GM19452 (cell line): ENCODE measurements at regions not wholly inside any gene's neighbourhood (a gene's known extent, or its start where the extent isn't known, plus 50 kb on each side); places are given as distances from the start of the nearest gene placed in this dataset.
"Not testable (repeated sequence)": the region's sequence is repeated elsewhere in the genome, so short reads cannot be mapped to it uniquely, and the experiment has no call there.

ENCODE experiments used
- ATAC-seq: cut with Tn5 transposase; IDR thresholded peaks from one replicate; pipeline ENCODE4 v1.9.1; 2021; ENCODE audit not compliant: unreplicated experiment

DNA sequence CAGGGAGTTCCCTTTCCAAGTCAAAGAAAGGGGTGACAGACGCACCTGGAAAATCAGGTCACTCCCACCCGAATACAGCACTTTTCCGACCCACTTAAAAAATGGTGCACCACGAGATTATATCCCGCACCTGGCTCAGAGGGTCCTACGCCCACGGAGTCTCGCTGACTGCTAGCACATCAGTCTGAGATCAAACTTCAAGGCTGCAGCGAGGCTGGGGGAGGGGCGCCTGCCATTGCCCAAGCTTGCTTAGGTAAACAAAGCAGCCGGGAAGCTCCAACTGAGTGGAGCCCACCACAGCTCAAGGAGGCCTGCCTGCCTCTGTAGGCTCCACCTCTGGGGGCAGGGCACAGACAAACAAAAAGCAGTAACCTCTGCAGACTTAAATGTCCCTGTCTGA lies 277.8 kb upstream of the ARHGAP42 start:
- ATAC-seq = not testable (repeated sequence)

DNA sequence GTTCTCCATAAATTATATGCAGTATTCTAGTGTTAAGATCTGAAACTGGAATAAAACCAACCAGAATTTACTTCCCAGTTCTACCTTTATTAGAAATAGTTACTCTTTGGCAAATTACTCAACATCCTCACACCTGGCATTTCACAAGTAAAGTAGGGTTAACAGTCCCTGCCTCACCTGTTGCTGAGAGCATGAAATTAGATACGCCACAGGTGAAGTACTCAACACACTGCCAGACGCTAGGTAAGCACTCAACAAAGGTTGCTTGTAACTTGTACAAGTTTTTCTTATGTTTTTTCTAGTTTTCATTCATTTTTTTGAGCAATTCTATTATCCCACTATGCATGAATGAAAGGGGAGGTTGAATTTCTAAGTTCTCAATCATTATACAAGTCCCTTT lies 267.6 kb upstream of the ARHGAP42 start:
- ATAC-seq = no peak

DNA sequence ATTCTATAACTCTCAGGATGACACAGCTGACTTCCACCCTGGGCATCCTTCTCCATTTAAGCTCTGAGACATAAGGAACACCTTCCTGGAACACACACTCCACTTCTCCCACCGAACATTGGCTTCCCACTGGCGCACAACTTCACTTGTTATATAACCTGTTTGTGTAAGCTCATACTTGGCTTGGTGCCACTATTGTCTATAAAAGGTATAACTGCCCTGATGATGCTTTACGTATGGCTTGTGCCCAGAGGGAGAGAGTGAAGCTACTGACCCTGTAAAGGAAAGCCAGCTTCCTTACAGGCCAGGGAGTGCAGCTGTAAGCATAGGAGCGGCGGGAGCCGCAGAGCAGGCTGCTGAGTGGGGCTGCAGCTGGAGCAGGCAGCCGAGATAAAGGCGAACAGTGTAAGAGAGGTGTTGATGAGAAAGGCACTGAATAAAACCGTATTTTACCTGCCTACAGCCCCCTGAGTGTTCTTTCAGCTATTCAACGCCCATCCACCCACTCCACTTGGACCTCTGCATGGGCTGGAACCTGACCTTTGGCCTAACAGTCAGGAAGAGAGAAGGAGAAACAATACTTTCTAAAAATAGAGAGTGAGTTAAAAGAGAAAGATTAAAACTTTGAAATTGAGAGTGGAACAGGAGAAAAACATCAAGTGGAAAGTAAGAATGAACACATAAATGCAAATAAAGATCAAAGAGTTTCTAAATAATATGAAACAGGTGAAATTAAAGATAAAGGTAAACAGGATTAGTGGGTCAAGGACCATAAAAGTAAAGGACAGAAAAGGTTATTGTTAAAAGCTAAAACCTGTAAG lies 252.1 kb upstream of the ARHGAP42 start:
- no peak for ATAC-seq

DNA sequence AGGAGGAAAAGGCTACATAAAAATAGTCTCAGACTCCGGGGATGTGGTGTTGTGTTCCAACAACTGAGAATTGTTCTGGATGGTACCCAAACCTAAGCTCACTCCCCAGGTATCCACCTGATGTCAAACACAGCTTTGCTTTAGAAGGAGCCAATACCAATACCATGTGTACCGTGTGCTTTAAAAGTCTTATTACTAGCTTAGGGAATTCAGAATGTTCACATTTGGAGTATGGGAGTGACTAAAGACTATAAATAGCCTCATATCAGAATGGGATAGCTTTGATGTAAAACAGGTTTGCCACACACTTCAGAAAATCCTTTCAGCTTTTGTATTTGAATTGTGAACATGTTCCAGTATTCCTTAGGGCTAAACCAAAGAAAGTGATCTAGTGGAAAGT lies 248.7 kb upstream of the ARHGAP42 start:
- no peak for ATAC-seq

DNA sequence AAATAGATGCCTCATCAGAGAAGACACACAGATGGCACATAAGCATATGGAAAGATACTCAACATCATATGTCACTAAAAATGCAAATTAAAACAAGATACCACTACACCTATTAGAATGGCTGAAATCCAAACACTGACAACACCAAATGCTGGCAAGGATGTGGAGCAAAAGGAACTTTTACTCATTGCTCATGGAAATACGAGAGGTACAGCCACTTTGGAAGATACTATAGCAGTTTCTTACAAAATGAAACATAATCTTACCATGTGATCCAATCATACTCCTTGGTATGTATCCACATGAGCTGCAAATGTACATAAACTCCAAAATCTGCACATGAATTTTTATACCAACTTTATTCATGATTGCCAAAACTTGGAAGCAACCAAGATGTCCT lies 246.0 kb upstream of the ARHGAP42 start:
- ATAC-seq = no peak

GRCh38 chr11:100442017-100442416 lies 245.1 kb upstream of the ARHGAP42 start:
- ATAC-seq = no peak

- ATAC-seq = no peak
Observed at GRCh38 chr11:100445231-100445735, 241.8 kb upstream of the ARHGAP42 start.

GRCh38 chr11:100451801-100452460 lies 235.2 kb upstream of the ARHGAP42 start:
- not testable (repeated sequence) for ATAC-seq

DNA sequence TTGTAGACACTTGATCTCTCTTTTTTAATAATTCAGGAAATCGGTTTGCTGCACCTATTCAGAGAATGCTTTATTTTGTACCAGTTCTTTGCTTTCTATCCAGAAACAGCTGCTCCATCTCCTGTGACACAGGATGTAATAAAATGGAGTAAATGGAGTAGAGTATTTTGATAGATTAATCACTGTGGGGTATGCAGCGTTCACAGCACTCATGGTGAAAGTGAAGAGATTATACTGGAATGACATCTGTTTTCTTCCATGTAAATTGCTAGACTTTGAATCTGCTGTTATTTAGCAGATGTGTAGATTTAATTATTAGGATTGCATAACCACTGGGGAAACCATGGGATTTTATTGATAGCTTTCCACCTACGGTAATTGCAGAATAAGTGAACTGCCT lies 227.3 kb upstream of the ARHGAP42 start:
- no peak for ATAC-seq

DNA sequence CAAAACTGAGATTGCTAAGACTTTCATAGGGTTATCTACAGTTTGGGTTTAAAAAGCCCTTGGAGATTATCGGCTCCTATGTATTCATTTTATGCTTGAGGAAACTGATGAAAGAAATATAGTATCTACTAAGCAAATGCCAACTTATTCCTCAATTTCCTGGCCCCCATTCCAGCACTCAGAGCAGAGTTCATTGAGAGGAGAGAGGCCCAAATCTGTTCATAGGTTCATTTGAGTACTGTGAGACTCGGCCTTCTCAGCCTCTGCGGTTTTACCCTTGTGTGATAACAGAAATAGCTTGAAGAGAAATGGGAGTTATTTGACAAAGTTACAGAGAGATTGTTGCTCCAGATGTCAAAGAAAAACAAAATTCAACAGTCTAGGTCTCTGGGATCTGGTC lies 226.7 kb upstream of the ARHGAP42 start:
- ATAC-seq = no peak

- no peak for ATAC-seq
Observed at GRCh38 chr11:100467821-100468508, 219.1 kb upstream of the ARHGAP42 start.

DNA sequence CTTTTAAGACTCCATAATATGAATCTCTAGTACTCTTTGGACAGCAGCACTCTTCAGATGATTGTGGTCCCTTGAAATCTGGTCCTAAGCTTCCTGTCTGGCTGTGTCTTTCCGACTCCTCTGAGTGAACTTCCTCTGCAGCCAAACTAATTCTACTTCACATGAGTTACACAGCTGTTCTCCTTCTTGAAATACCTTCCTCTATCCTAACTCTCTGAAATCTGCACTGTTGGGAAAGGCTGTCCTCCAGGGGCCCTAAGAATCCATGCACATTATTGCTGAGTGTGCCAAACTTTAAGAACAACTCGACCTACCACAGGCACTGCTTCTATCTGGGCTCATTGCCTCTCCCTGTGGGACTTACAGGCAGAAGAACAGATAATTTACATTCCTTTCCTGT lies 217.3 kb upstream of the ARHGAP42 start:
- ATAC-seq = no peak

DNA sequence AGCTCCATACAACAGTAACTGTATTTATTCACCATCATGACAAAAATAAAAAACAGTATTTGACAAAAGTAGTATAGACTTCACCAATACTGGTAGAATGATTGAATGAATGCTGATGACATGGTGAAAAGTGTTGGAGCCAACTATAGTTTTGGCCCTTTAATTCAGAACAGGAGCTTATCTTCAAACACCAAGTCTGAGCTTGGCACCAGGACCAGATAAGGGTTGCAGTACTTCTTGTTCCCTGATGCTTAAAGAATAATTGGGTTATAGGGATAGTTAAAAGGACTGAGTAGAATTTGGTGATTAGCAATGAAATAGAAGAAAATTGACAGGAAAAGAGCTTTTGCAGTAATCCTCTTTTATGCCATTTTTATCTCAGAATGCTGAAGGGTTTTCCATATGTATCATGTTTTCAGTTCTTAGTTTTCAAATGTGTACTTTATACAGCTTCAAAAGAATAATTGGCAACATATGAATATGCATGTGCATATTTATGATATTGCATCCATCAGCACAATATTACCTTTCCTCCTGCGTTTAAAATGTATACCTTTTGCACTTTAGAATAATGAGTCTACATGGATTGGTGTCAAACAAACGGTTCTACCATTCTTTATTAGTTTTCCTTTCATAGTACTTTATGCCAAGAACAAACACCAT lies 214.2 kb upstream of the ARHGAP42 start:
- no peak for ATAC-seq

DNA sequence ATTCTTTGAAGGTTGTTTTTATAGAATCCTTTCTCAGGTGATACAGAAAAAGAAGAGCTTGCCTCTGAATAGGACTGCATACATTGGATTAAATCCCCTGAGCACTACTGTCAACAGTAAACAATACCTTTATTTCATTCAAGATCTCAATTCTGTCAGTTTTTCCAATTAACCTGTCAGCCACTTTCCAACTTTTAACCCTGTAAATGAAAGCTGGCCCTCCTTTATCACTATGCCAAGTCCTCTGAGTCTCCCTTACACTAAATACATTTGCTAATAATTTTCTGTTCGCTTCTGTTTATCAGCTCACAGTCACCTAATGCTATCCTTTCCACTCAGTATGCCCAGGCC lies 213.7 kb upstream of the ARHGAP42 start:
- no peak for ATAC-seq

- no peak for ATAC-seq
Observed at GRCh38 chr11:100484948-100485347, 202.1 kb upstream of the ARHGAP42 start.

GRCh38 chr11:100498780-100499179 lies 188.3 kb upstream of the ARHGAP42 start:
- no peak for ATAC-seq

DNA sequence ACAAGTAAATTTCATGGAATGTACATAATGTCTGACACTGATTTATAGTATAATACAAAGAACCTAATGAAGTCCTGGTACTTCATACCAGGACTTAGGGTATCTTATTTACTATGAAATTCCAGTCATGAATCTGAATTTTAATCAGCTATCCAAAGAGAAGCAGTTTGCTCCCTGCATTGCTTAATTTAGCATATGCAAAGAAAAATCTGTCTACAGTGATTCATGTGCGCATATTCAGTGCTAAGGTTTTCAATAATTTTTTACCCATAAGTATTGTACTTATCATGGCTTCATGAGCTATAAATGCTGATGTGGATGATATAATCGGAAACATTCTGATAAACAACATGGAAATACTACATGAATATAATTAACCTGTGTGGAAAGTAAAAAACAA lies 185.6 kb upstream of the ARHGAP42 start:
- no peak for ATAC-seq

DNA sequence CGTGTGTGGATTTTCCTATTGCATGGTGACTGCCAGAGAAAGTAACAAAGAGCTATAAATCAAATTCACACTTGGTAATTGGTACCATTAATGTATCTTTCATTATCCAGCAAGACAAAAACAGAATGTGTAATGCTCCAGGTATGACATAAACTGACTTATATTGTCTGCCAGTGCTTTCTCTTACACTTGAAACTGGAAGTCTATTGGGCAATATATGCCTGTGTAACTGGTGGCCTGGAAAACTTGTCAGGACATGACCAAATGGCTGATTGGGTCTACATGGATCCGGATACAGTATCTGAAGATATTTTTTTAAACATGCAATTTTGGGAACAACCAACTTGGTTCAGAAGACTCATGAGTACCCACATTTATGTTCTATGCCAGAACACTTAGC lies 174.6 kb upstream of the ARHGAP42 start:
- ATAC-seq = no peak

DNA sequence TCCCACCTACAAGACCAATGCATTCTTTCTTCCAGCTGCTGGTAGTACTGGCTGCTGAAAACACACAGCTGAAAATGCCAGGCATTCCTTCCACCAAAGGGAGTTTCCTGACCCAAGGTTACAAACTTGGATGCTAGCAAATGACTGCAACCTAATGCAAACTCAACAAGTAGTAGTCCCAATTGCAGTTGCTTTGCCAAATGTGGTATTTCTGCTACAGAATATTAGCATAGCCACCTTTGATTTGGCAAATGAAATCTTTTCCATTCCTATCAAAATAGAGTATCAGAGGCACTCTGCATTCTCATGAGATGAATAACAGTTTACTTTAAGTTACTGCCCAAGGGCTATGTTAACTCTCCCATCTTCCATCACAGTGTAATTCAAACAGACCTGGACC lies 172.0 kb upstream of the ARHGAP42 start:
- ATAC-seq = no peak

DNA sequence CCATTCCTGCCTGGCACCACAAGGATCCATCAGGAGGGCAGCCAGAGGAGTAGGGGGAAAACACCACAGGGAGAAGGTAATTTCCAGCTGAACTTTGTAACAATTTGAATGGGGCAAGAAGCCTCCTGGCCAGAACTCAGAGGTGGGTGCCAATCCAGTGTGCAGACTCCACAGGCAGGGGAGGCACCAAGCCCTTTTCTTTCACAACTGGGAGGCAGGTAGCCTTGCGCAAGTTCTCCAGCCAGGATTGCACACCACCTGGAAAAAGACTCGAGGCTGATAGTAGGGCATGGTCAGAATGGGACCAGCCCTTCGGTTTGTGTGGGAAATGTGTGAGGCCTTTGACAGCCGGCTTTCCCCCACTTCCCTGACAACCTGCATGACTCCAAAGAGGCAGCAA lies 161.9 kb upstream of the ARHGAP42 start:
- ATAC-seq = no peak

DNA sequence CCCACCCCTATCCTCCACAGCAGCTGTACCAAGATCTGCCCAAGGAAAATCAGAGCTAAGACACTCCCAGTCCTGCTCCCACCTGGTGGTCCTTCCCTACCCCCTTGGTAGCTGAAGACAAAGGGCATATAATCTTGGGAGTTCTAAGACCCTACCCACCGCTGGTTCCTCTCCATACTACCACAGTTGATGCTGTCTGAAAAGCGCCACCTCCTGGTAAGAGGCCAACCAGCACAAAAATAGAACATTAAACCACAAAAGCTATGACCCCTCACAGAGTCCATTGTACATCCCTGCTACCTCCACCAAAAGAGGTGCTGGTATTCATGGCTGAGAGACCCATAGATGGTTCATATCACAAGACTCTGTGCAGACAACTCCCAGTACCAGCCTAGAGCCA lies 161.5 kb upstream of the ARHGAP42 start:
- no peak for ATAC-seq
